A673 (cell line): ENCODE measurements at regions not wholly inside any gene's neighbourhood (a gene's known extent, or its start where the extent isn't known, plus 50 kb on each side); places are given as distances from the start of the nearest gene placed in this dataset.

Source experiments
- BruUV-seq: library from RNA; stranded (reverse); fragments of 400-500 nt; replicated peaks from 2 replicates; lab custom pipeline; 2021; lab: Mats Ljungman, UMichigan
- CTCF ChIA-PET: fragments of 300-600 bp; sonication (Branson Sonifier 250); formaldehyde crosslinking; loops from one replicate; lab custom pipeline; 2022; ENCODE audit warnings: antibody characterized with exemption; lab: Charles Lee
- POLR2A ChIA-PET: fragments of 300-600 bp; sonication (Branson Sonifier 250); formaldehyde crosslinking; loops from one replicate; lab custom pipeline; 2022; ENCODE audit warnings: antibody characterized with exemption; ENCODE audit not compliant: low non-redundant PET; lab: Charles Lee
- DNase-seq: peaks from one replicate; pipeline ENCODE4 v3.0.0-alpha.2; 2015; ENCODE audit warnings: low spot score
- H3K27ac ChIP-seq: fragments of 200-600 bp; sonication (generic); 2 replicates; pipeline ENCODE4 v1.5.1; 2016; ENCODE audit warnings: mixed run types, low read depth, mild to moderate bottlenecking, mixed read lengths, antibody characterized with exemption, low read length; ENCODE audit not compliant: poor library complexity, severe bottlenecking
- H3K27me3 ChIP-seq: fragments of 200-600 bp; sonication (generic); replicated peaks from 2 replicates; pipeline ENCODE4 v1.6.1; 2017; ENCODE audit warnings: mixed run types, low read depth, mild to moderate bottlenecking, mixed read lengths, antibody characterized with exemption, low read length; ENCODE audit not compliant: insufficient read depth, poor library complexity
- H3K36me3 ChIP-seq: fragments of 200-600 bp; sonication (generic); 2 replicates; pipeline ENCODE4 v1.6.1; 2016; ENCODE audit warnings: mixed run types, mild to moderate bottlenecking, mixed read lengths, antibody characterized with exemption, low read length; ENCODE audit not compliant: insufficient read depth, poor library complexity, severe bottlenecking
- H3K4me1 ChIP-seq: fragments of 200-600 bp; sonication (generic); 2 replicates; pipeline ENCODE4 v1.6.1; 2017; ENCODE audit warnings: mixed run types, mild to moderate bottlenecking, mixed read lengths, antibody characterized with exemption, low read length; ENCODE audit not compliant: insufficient read depth, poor library complexity, severe bottlenecking
- H3K4me3 ChIP-seq: fragments of 200-600 bp; sonication (generic); 2 replicates; pipeline ENCODE4 v1.5.1; 2016; ENCODE audit warnings: low read depth, mixed run types, mild to moderate bottlenecking, mixed read lengths, low read length; ENCODE audit not compliant: poor library complexity, severe bottlenecking
- H3K9me3 ChIP-seq: fragments of 200-600 bp; sonication (generic); 2 replicates; pipeline ENCODE4 v1.6.1; 2016; ENCODE audit warnings: mixed run types, low read depth, mild to moderate bottlenecking, mixed read lengths, antibody characterized with exemption, low read length; ENCODE audit not compliant: poor library complexity, severe bottlenecking
- CTCF ChIP-seq: fragments of 300-800, 200-600 bp; sonication (generic); conservative IDR thresholded peaks from 2 replicates; pipeline ENCODE4 v1.5.1; 2017; ENCODE audit warnings: low read depth, mild to moderate bottlenecking, antibody characterized with exemption, low read length, moderate library complexity, mixed read lengths
- EZH2 ChIP-seq: fragments of 200-600 bp; sonication (generic); IDR thresholded peaks from 2 replicates; pipeline ENCODE4 v1.6.1; 2017; ENCODE audit warnings: borderline replicate concordance, low read depth, mild to moderate bottlenecking, mixed read lengths, antibody characterized with exemption, low read length; ENCODE audit not compliant: poor library complexity, severe bottlenecking
- intact Hi-C: fragments of 100-400 bp; cut with micrococcal nuclease; formaldehyde crosslinking; loops from one replicate; pipeline ENCODE4 v1.10.0; 2022; ENCODE audit not compliant: unreplicated experiment

GRCh38 chr3:197428952-197429351 lies 126.8 kb downstream of the BDH1 start:
- peaks cover 50% of the 10 kb centered on the region for H3K4me1 ChIP-seq
- DNase-seq, result no peak
- H3K27me3 ChIP-seq, result no peaks in the 10 kb centered on the region
- POLR2A ChIA-PET, result interaction anchor here (0.6 kb wide), 1 partner anchor 61 kb away, joined by 3 read pairs; no protein-coding TSS in a partner anchor
- H3K9me3 ChIP-seq, result no peaks in the 10 kb centered on the region
- no peak for TF ChIP-seq EZH2
- TF ChIP-seq CTCF, result no peak
- peak overlapping the region; percentile 57 for H3K27ac ChIP-seq
- no TSS peak for BruUV-seq
- H3K4me3 ChIP-seq, result no peak overlapping the region
- H3K36me3 ChIP-seq, result no peaks in the 10 kb centered on the region
- intact Hi-C loops, result no loop called here
- CTCF ChIA-PET, result no interaction called here

- no TSS peak for BruUV-seq
- no peak for TF ChIP-seq CTCF
- no peak for TF ChIP-seq EZH2
- Histone ChIP-seq H3K4me3 (peak overlapping the region; percentile 8), H3K36me3 (no peaks in the 10 kb centered on the region), H3K27ac (peak overlapping the region; percentile 57), H3K4me1 (peaks cover 50% of the 10 kb centered on the region), H3K9me3 (no peaks in the 10 kb centered on the region), H3K27me3 (no peaks in the 10 kb centered on the region)
- CTCF ChIA-PET, result no interaction called here
- intact Hi-C loops, result no loop called here
- peak; percentile 88 for DNase-seq
- POLR2A ChIA-PET, result interaction anchor here (0.6 kb wide), 1 partner anchor 60 kb away, joined by 3 read pairs; no protein-coding TSS in a partner anchor
Observed at GRCh38 chr3:197428117-197428801, 127.5 kb downstream of the BDH1 start.

- BruUV-seq, result no TSS peak
- ChIA-PET CTCF (no interaction called here), POLR2A (interaction anchor here (0.6 to 0.7 kb wide), 2 partner anchors 18 to 477 kb away, joined by 8 read pairs; no protein-coding TSS in a partner anchor)
- intact Hi-C loops, result no loop called here
- Histone ChIP-seq H3K9me3 (no peaks in the 10 kb centered on the region), H3K27ac (no peak overlapping the region), H3K36me3 (no peaks in the 10 kb centered on the region), H3K4me3 (no peak overlapping the region), H3K4me1 (peaks cover 49% of the 10 kb centered on the region), H3K27me3 (no peaks in the 10 kb centered on the region)
- no peak for DNase-seq
- TF ChIP-seq CTCF, result no peak
- TF ChIP-seq EZH2, result no peak
Observed at GRCh38 chr3:197427021-197427420, 128.6 kb upstream of the DLG1 start.
